ENCODE measurements at regions not wholly inside any gene's neighbourhood (a gene's known extent, or its start where the extent isn't known, plus 50 kb on each side); places are given as distances from the start of the nearest gene placed in this dataset.

GRCh38 chr3:153830552-153830951 is 290.6 kb upstream of the ARHGEF26 start:
- intact Hi-C loops (cut with micrococcal nuclease; ENCODE audit: unreplicated experiment): no loop called here
- Histone ChIP-seq H3K9me3 (no peaks in the 10 kb centered on the region), H3K27me3 (replicated peaks; ENCODE audit: control insufficient read depth, insufficient read depth, low read length) (no peaks in the 10 kb centered on the region), H3K4me1 (no peaks in the 10 kb centered on the region), H3K4me3 (ENCODE audit: low read depth, low read length) (no peak overlapping the region), H3K36me3 (ENCODE audit: control insufficient read depth, insufficient read depth, low read length) (no peaks in the 10 kb centered on the region)
- Mint-ChIP-seq H3K4me1 (ENCODE audit: low read depth, unreplicated experiment) (peaks cover 6% of the 10 kb centered on the region), H3K27me3 (ENCODE audit: insufficient read depth, unreplicated experiment) (no peaks in the 10 kb centered on the region), H3K27ac (ENCODE audit: unreplicated experiment) (no peak overlapping the region), H3K4me3 (ENCODE audit: unreplicated experiment) (no peak overlapping the region), H3K36me3 (ENCODE audit: insufficient read depth, unreplicated experiment) (no peaks in the 10 kb centered on the region), H3K9me3 (ENCODE audit: unreplicated experiment) (no peaks in the 10 kb centered on the region)
- BruUV-seq (replicated peaks): no TSS peak
- TF ChIP-seq, protein P1, sequence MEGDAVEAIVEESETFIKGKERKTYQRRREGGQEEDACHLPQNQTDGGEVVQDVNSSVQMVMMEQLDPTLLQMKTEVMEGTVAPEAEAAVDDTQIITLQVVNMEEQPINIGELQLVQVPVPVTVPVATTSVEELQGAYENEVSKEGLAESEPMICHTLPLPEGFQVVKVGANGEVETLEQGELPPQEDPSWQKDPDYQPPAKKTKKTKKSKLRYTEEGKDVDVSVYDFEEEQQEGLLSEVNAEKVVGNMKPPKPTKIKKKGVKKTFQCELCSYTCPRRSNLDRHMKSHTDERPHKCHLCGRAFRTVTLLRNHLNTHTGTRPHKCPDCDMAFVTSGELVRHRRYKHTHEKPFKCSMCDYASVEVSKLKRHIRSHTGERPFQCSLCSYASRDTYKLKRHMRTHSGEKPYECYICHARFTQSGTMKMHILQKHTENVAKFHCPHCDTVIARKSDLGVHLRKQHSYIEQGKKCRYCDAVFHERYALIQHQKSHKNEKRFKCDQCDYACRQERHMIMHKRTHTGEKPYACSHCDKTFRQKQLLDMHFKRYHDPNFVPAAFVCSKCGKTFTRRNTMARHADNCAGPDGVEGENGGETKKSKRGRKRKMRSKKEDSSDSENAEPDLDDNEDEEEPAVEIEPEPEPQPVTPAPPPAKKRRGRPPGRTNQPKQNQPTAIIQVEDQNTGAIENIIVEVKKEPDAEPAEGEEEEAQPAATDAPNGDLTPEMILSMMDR (IDR thresholded peaks at IDR 0.05; ENCODE audit: insufficient read depth in 1 of 2, low read depth in 1 of 2, low read length in 1 of 2, severe bottlenecking in 1 of 2, unreplicated experiment in 1 of 2): no peak
- ChIA-PET CTCF (no interaction called here), POLR2A (no interaction called here)
- DNase-seq: no peak

DNA sequence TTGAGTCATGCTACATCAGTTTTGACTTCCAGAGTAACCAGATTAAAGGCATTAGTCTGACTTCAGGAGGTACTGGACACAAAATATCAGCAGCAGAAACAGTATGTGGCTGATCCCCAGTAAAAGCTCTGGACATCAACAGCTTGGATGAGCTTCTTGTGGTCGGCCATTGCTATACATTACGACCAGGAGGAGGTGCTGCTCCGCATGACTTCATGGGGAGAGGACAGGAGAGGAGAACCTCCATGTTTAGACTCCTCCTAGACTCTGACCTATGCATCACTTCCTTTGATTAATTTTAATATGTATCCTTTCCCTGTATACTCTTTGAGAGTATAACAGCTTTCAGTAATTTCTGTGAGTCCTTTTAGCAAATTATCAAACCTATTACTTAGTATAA is 285.6 kb upstream of the ARHGEF26 start:
- no TSS peak for BruUV-seq (replicated peaks)
- H3K36me3 ChIP-seq (ENCODE audit: control insufficient read depth, insufficient read depth, low read length): no peaks in the 10 kb centered on the region
- intact Hi-C loops (cut with micrococcal nuclease; ENCODE audit: unreplicated experiment): no loop called here
- H3K4me3 ChIP-seq (ENCODE audit: low read depth, low read length): no peak overlapping the region
- H3K4me1 Mint-ChIP-seq (ENCODE audit: low read depth, unreplicated experiment): no peaks in the 10 kb centered on the region
- no peaks in the 10 kb centered on the region for H3K9me3 Mint-ChIP-seq (ENCODE audit: unreplicated experiment)
- TF ChIP-seq, protein P1 (IDR thresholded peaks at IDR 0.05; ENCODE audit: insufficient read depth in 1 of 2, low read depth in 1 of 2, low read length in 1 of 2, severe bottlenecking in 1 of 2, unreplicated experiment in 1 of 2): no peak
- no peaks in the 10 kb centered on the region for H3K9me3 ChIP-seq
- peaks cover 3% of the 10 kb centered on the region for H3K27me3 Mint-ChIP-seq (ENCODE audit: insufficient read depth, unreplicated experiment)
- H3K36me3 Mint-ChIP-seq (ENCODE audit: insufficient read depth, unreplicated experiment): no peaks in the 10 kb centered on the region
- ChIA-PET POLR2A (no interaction called here), CTCF (interaction anchor here (0.6 to 1.0 kb wide), 2 partner anchors 12 to 392 kb away, joined by 3 to 5 read pairs; no protein-coding TSS in a partner anchor)
- no peak for DNase-seq
- H3K4me3 Mint-ChIP-seq (ENCODE audit: unreplicated experiment): no peak overlapping the region
- no peak overlapping the region for H3K27ac Mint-ChIP-seq (ENCODE audit: unreplicated experiment)
- H3K27me3 ChIP-seq (replicated peaks; ENCODE audit: control insufficient read depth, insufficient read depth, low read length): no peaks in the 10 kb centered on the region
- no peaks in the 10 kb centered on the region for H3K4me1 ChIP-seq

DNA sequence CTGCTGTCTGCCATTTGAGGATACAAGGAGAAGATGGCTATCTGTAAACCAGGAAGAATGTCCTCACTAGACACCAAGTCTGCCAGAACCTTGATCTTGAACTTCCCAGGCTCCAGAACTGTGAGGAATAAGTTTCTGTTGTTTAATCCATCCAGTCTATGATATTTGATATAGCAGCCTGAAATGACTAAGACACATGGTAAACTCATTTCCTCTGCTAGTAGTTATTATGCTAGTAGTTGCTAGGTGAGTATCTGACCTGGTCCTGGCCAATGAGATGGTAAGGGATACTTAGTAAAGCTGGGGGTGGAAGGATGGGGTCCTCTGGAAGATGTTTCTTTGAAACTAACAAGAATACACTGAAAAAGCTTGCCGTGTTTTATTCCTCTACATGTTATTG is 280.7 kb upstream of the ARHGEF26 start:
- intact Hi-C loops (cut with micrococcal nuclease; ENCODE audit: unreplicated experiment): no loop called here
- no peaks in the 10 kb centered on the region for H3K9me3 ChIP-seq
- H3K4me1 ChIP-seq: no peaks in the 10 kb centered on the region
- Mint-ChIP-seq H3K4me3 (ENCODE audit: unreplicated experiment) (no peak overlapping the region), H3K4me1 (ENCODE audit: low read depth, unreplicated experiment) (no peaks in the 10 kb centered on the region), H3K27ac (ENCODE audit: unreplicated experiment) (no peak overlapping the region), H3K27me3 (ENCODE audit: insufficient read depth, unreplicated experiment) (peaks cover 3% of the 10 kb centered on the region), H3K9me3 (ENCODE audit: unreplicated experiment) (no peaks in the 10 kb centered on the region), H3K36me3 (ENCODE audit: insufficient read depth, unreplicated experiment) (no peaks in the 10 kb centered on the region)
- no peaks in the 10 kb centered on the region for H3K36me3 ChIP-seq (ENCODE audit: control insufficient read depth, insufficient read depth, low read length)
- POLR2A ChIA-PET: no interaction called here
- TF ChIP-seq, protein P1 (IDR thresholded peaks at IDR 0.05; ENCODE audit: insufficient read depth in 1 of 2, low read depth in 1 of 2, low read length in 1 of 2, severe bottlenecking in 1 of 2, unreplicated experiment in 1 of 2): no peak
- no peak for DNase-seq
- H3K4me3 ChIP-seq (ENCODE audit: low read depth, low read length): no peak overlapping the region
- CTCF ChIA-PET: no interaction called here
- H3K27me3 ChIP-seq (replicated peaks; ENCODE audit: control insufficient read depth, insufficient read depth, low read length): no peaks in the 10 kb centered on the region
- no TSS peak for BruUV-seq (replicated peaks)

Data from Caco-2 (cell line).